CD14-positive monocyte (primary cell): ENCODE measurements at regions not wholly inside any gene's neighbourhood (a gene's known extent, or its start where the extent isn't known, plus 50 kb on each side); places are given as distances from the start of the nearest gene placed in this dataset.

ENCODE experiments used
- DNase-seq, 3 donors: peaks; one replicate each; pipeline ENCODE4 v3.0.0-alpha.2; 2011 to 2022
- H2AFZ ChIP-seq: 2 replicates; pipeline ENCODE4 v1.6.0; 2012; ENCODE audit warnings: mild to moderate bottlenecking, low read depth, low read length, inconsistent platforms; ENCODE audit not compliant: insufficient read depth, poor library complexity, severe bottlenecking
- H3K27ac ChIP-seq, 2 donors: 1 replicate in 1 of 2; 2 replicates in 1 of 2; pipeline ENCODE4 v1.5.1; 2012 to 2013; ENCODE audit warnings: low read length in 2 of 2, control low read depth in 1 of 2, inconsistent platforms in 1 of 2, low read depth in 1 of 2, mild to moderate bottlenecking in 1 of 2
- H3K27me3 ChIP-seq, 2 donors: one replicate each; pipeline versions ENCODE4 v1.6.0 to v1.6.1; 2011 to 2013; ENCODE audit warnings: low read length in 2 of 2; ENCODE audit not compliant: control insufficient read depth in 2 of 2, insufficient read depth in 2 of 2
- H3K36me3 ChIP-seq, 2 donors: replicated peaks in 1 of 2; 1 replicate in 1 of 2; 2 replicates in 1 of 2; pipeline versions ENCODE4 v1.5.1 to v1.6.1; 2012 to 2013; ENCODE audit warnings: low read length in 2 of 2, control low read depth in 1 of 2, inconsistent platforms in 1 of 2, mild to moderate bottlenecking in 1 of 2; ENCODE audit not compliant: insufficient read depth in 2 of 2, control insufficient read depth in 1 of 2
- H3K4me1 ChIP-seq, 2 donors: 1 replicate in 1 of 2; 2 replicates in 1 of 2; pipeline versions ENCODE4 v1.5.1 to v1.6.1; 2012 to 2013; ENCODE audit warnings: low read length in 2 of 2, control low read depth in 1 of 2, inconsistent platforms in 1 of 2, mild to moderate bottlenecking in 1 of 2, moderate library complexity in 1 of 2; ENCODE audit not compliant: insufficient read depth in 2 of 2, control insufficient read depth in 1 of 2
- H3K4me2 ChIP-seq: replicated peaks from 2 replicates; pipeline ENCODE3; 2012; ENCODE audit warnings: low read length, moderate library complexity, mild to moderate bottlenecking; ENCODE audit not compliant: poor library complexity, severe bottlenecking; ENCODE audit errors: extremely low read depth
- H3K4me3 ChIP-seq, 3 experiments: fragments of 200-600 bp in 1 of 3; sonication (generic) in 1 of 3; replicated peaks in 1 of 3; 1 replicate in 2 of 3; 2 replicates in 1 of 3; pipeline ENCODE4 v1.5.1; 2011 to 2013; ENCODE audit warnings: low read length in 3 of 3, mild to moderate bottlenecking in 3 of 3, control low read depth in 2 of 3, low read depth in 2 of 3, inconsistent platforms in 1 of 3, moderate library complexity in 1 of 3
- H3K79me2 ChIP-seq: 2 replicates; pipeline ENCODE4 v1.6.0; 2012; ENCODE audit warnings: mild to moderate bottlenecking, control low read depth, inconsistent platforms, low read length, moderate library complexity; ENCODE audit not compliant: insufficient read depth
- H3K9ac ChIP-seq: 2 replicates; pipeline ENCODE4 v1.6.0; 2017; ENCODE audit warnings: low read length, mild to moderate bottlenecking; ENCODE audit not compliant: insufficient read depth, poor library complexity, severe bottlenecking
- H3K9me3 ChIP-seq, 2 donors: replicated peaks in 1 of 2; 1 replicate in 1 of 2; 2 replicates in 1 of 2; pipeline versions ENCODE4 v1.5.1 to v1.6.1; 2012 to 2013; ENCODE audit warnings: low read length in 2 of 2, control low read depth in 1 of 2; ENCODE audit not compliant: control insufficient read depth in 1 of 2, insufficient read depth in 1 of 2
- H4K20me1 ChIP-seq: 2 replicates; pipeline ENCODE4 v1.6.0; 2012; ENCODE audit warnings: mild to moderate bottlenecking, low read length, control low read depth, moderate library complexity; ENCODE audit not compliant: insufficient read depth
- H3K27ac Mint-ChIP-seq, 7 donors: one replicate each; pipeline ENCODE4 v1.8.0; 2020; ENCODE audit warnings: mild to moderate bottlenecking in 7 of 7, mixed read lengths in 7 of 7, moderate library complexity in 6 of 7, inconsistent platforms in 2 of 7
- H3K27me3 Mint-ChIP-seq, 3 donors: one replicate each; pipeline ENCODE4 v1.8.0; 2021 to 2022; ENCODE audit warnings: low read depth in 3 of 3, mild to moderate bottlenecking in 3 of 3, mixed read lengths in 3 of 3, moderate library complexity in 3 of 3, inconsistent platforms in 1 of 3
- H3K36me3 Mint-ChIP-seq, 2 donors: one replicate each; pipeline ENCODE4 v1.8.0; 2020; ENCODE audit warnings: mixed read lengths in 2 of 2, inconsistent platforms in 1 of 2, mild to moderate bottlenecking in 1 of 2
- H3K4me1 Mint-ChIP-seq: one replicate; pipeline ENCODE4 v1.8.0; 2020; ENCODE audit warnings: mild to moderate bottlenecking, mixed read lengths
- H3K4me3 Mint-ChIP-seq, 2 donors: one replicate each; pipeline ENCODE4 v1.8.0; 2020; ENCODE audit warnings: mild to moderate bottlenecking in 2 of 2, mixed read lengths in 2 of 2, moderate library complexity in 1 of 2
- H3K9me3 Mint-ChIP-seq, 7 donors: one replicate each; pipeline ENCODE4 v1.8.0; 2020 to 2022; ENCODE audit warnings: mixed read lengths in 7 of 7, mild to moderate bottlenecking in 6 of 7, moderate library complexity in 6 of 7, inconsistent platforms in 2 of 7
- CTCF ChIP-seq: fragments of 200-600 bp; IDR thresholded peaks from one replicate; pipeline ENCODE4 v1.8.0; 2022; ENCODE audit warnings: antibody characterized with exemption, mild to moderate bottlenecking
- WGBS: methylation state at CpG from one replicate; pipeline ENCODE4 v1.1.5; 2013; ENCODE audit warnings: missing lambda C conversion rate; ENCODE audit not compliant: insufficient coverage; 5-methylcytosine and 5-hydroxymethylcytosine counted together
- intact Hi-C, 2 donors: fragments of 100-400 bp; cut with micrococcal nuclease; formaldehyde crosslinking; loops; one replicate each; pipeline versions ENCODE4 v1.15.0 to v1.15.1; 2023

GRCh38 chr11:87840786-87841185, 334.5 kb downstream of the RAB38 start:
- Histone ChIP-seq H3K9me3 (peaks cover 0 to 9% of the 10 kb centered on the region in 2 donors), H3K27ac (no peak overlapping the region), H3K79me2 (no peaks in the 10 kb centered on the region), H3K4me2 (no peak overlapping the region), H3K27me3 (no peaks in the 10 kb centered on the region), H3K9ac (no peak overlapping the region), H3K4me3 (no peak overlapping the region), H2AFZ (no peak overlapping the region), H4K20me1 (no peaks in the 10 kb centered on the region), H3K4me1 (no peaks in the 10 kb centered on the region), H3K36me3 (no peaks in the 10 kb centered on the region)
- no peaks in the 10 kb centered on the region for H3K4me1 Mint-ChIP-seq
- no CpG with 5 or more reads among the region's 1 CpG for WGBS
- intact Hi-C loops = no loop called here
- H3K27ac Mint-ChIP-seq = no peak overlapping the region
- no peak overlapping the region for H3K4me3 Mint-ChIP-seq
- DNase-seq = no peak
- H3K36me3 Mint-ChIP-seq = no peaks in the 10 kb centered on the region
- H3K9me3 Mint-ChIP-seq = peaks cover 3 to 12% (median 7%) of the 10 kb centered on the region in 7 donors
- H3K27me3 Mint-ChIP-seq = peaks cover 0 to 2% (median 0%) of the 10 kb centered on the region in 3 donors
- no peak for TF ChIP-seq CTCF

- TF ChIP-seq CTCF = no peak
- Histone ChIP-seq H3K79me2 (no peaks in the 10 kb centered on the region), H2AFZ (no peak overlapping the region), H3K4me3 (no peak overlapping the region), H3K27me3 (no peaks in the 10 kb centered on the region), H3K9me3 (no peaks in the 10 kb centered on the region), H3K4me2 (no peak overlapping the region), H3K27ac (no peak overlapping the region), H4K20me1 (no peaks in the 10 kb centered on the region), H3K36me3 (no peaks in the 10 kb centered on the region), H3K9ac (no peak overlapping the region), H3K4me1 (no peaks in the 10 kb centered on the region)
- Mint-ChIP-seq H3K27ac (no peak overlapping the region), H3K27me3 (peaks cover 0 to 2% (median 0%) of the 10 kb centered on the region in 3 donors), H3K4me3 (no peak overlapping the region), H3K9me3 (peaks cover 0 to 4% (median 0%) of the 10 kb centered on the region in 7 donors), H3K4me1 (no peaks in the 10 kb centered on the region), H3K36me3 (no peaks in the 10 kb centered on the region)
- intact Hi-C loops = no loop called here
- no peak for DNase-seq
- no CpG with 5 or more reads among the region's 5 CpGs for WGBS
Observed at GRCh38 chr11:87832211-87832610, 343.0 kb downstream of the RAB38 start.
